GM12891 (cell line): ENCODE measurements at regions not wholly inside any gene's neighbourhood (a gene's known extent, or its start where the extent isn't known, plus 50 kb on each side); places are given as distances from the start of the nearest gene placed in this dataset.

Experiments
- POLR2A ChIP-seq: IDR thresholded peaks from 2 replicates; pipeline ENCODE4 v1.6.1; 2011; ENCODE audit warnings: low read depth, low read length, control low read depth
- POLR2AphosphoS5 ChIP-seq: IDR thresholded peaks from 2 replicates; pipeline ENCODE4 v1.6.1; 2011; ENCODE audit warnings: low read depth, low read length, control low read depth
- SPI1 ChIP-seq: IDR thresholded peaks from 2 replicates; pipeline ENCODE4 v1.6.1; 2011; ENCODE audit warnings: low read depth, low read length, control low read depth
- TAF1 ChIP-seq: IDR thresholded peaks from 2 replicates; pipeline ENCODE4 v1.6.1; 2011; ENCODE audit warnings: low read depth, low read length, control low read depth

- no peak for TF ChIP-seq SPI1
- no peak for TF ChIP-seq POLR2A
- TF ChIP-seq TAF1: no peak
- no peak for TF ChIP-seq POLR2AphosphoS5
Observed at GRCh38 chr3:190208196-190208595, 87.5 kb upstream of the P3H2 start.
